ENCODE measurements at regions not wholly inside any gene's neighbourhood (a gene's known extent, or its start where the extent isn't known, plus 50 kb on each side); places are given as distances from the start of the nearest gene placed in this dataset.

GRCh38 chrX:26597981-26598380 lies 382.0 kb downstream of the MAGEB5 start (continued):
- TF ChIP-seq E2F6 (IDR thresholded peaks at IDR 0.05; ENCODE audit: borderline replicate concordance, low read depth) (no peak), SREBF2 (IDR thresholded peaks at IDR 0.05) (no peak), GATA3 (IDR thresholded peaks at IDR 0.05; ENCODE audit: borderline replicate concordance) (no peak), ZSCAN20 (CRISPR knock-in tag; IDR thresholded peaks at IDR 0.05) (no peak), FOSL2 (IDR thresholded peaks at IDR 0.05) (no peak), FOSL2 (CRISPR knock-in tag; IDR thresholded peaks at IDR 0.05) (no peak), CHD4 (IDR thresholded peaks at IDR 0.05; ENCODE audit: borderline replicate concordance) (no peak)

- Histone ChIP-seq H3K4me1 (no peaks in the 10 kb centered on the region), H3K4me2 (no peak overlapping the region), H3K4me3 (no peak overlapping the region), H3K27ac (no peak overlapping the region), H3K9me3 (no peaks in the 10 kb centered on the region)
- no peak for FAIRE-seq
- TF ChIP-seq CEBPB (IDR thresholded peaks at IDR 0.05) (0 out of 4 replicates have a peak, but pooled peaks of 1 of the 2 experiments have one; percentile 8), MAFK (IDR thresholded peaks at IDR 0.05; ENCODE audit: partially characterized antibody) (peak; percentile 83), BCL3 (IDR thresholded peaks at IDR 0.05) (no peak)
- CTCF ChIA-PET: no interaction called here
- no peak for DNase-seq (ENCODE audit: low read depth in 1 of 2, low spot score in 1 of 2)
- WGBS (ENCODE audit: missing lambda C conversion rate): 9% methylated on average over 6 of the region's 6 CpGs
- no peak for ATAC-seq
- POLR2A ChIA-PET: no interaction called here
Measured at GRCh38 chrX:26590849-26591248, 374.9 kb downstream of the MAGEB5 start.

- H3K4me3 ChIP-seq: no peak overlapping the region
Measured at GRCh38 chrX:26586570-26586969, 370.6 kb downstream of the MAGEB5 start.

More at GRCh38 chrX:26586570-26586969, 370.6 kb downstream of the MAGEB5 start:
- ChIA-PET CTCF (no interaction called here), POLR2A (no interaction called here)
- H3K9me3 ChIP-seq: no peaks in the 10 kb centered on the region
- H3K4me2 ChIP-seq: no peak overlapping the region
- H3K4me1 ChIP-seq: no peaks in the 10 kb centered on the region
- TF ChIP-seq HMGXB4 (CRISPR knock-in tag; IDR thresholded peaks at IDR 0.05; ENCODE audit: borderline replicate concordance) (no peak), CTCF (IDR thresholded peaks at IDR 0.05) (no peak), ZSCAN20 (CRISPR knock-in tag; IDR thresholded peaks at IDR 0.05) (no peak), HOXB5 (CRISPR knock-in tag; IDR thresholded peaks at IDR 0.05) (no peak), BHLHE40 (IDR thresholded peaks at IDR 0.05; ENCODE audit: low read depth, low read length) (no peak), RAD21 (conservative IDR thresholded peaks at IDR 0.05 in 1 of 2, IDR thresholded peaks at IDR 0.05 in 1 of 2) (no peak), E2F6 (IDR thresholded peaks at IDR 0.05; ENCODE audit: borderline replicate concordance, low read depth) (no peak), NFE2L2 (conservative IDR thresholded peaks at IDR 0.05; ENCODE audit: low read length) (no peak), BCL3 (IDR thresholded peaks at IDR 0.05) (no peak), HEYL (CRISPR knock-in tag; IDR thresholded peaks at IDR 0.05) (no peak), MYC (IDR thresholded peaks at IDR 0.05; ENCODE audit: borderline replicate concordance, low read length) (no peak), EHMT2 (IDR thresholded peaks at IDR 0.05; ENCODE audit: low read depth) (no peak), ESRRA (IDR thresholded peaks at IDR 0.05; ENCODE audit: borderline replicate concordance, low read length) (no peak), RARB (CRISPR knock-in tag; IDR thresholded peaks at IDR 0.05) (no peak)
- DNase-seq (ENCODE audit: low read depth in 1 of 2, low spot score in 1 of 2) (no peak), FAIRE-seq (no peak), ATAC-seq (no peak)
- no peak overlapping the region for H3K27ac ChIP-seq
- WGBS (ENCODE audit: missing lambda C conversion rate): 0% methylated on average over 3 of the region's 3 CpGs

All from A549 (cell line).